Stimulated activated CD8-positive, alpha-beta memory T cell treated with anti-CD3 and anti-CD28 coated beads, Interleukin-4, amount 100 ng/mL, for 24 hours (primary cell): ENCODE measurements at regions not wholly inside any gene's neighbourhood (a gene's known extent, or its start where the extent isn't known, plus 50 kb on each side); places are given as distances from the start of the nearest gene placed in this dataset.
"Not testable (repeated sequence)": the region's sequence is repeated elsewhere in the genome, so short reads cannot be mapped to it uniquely, and the experiment has no call there.

ENCODE experiments used
- DNase-seq: peaks from one replicate; pipeline ENCODE4 v3.0.0-alpha.2; 2020; ENCODE audit warnings: low read depth

GRCh38 chr5:83001796-83002381 lies 75.3 kb downstream of the TMEM167A start:
- DNase-seq: no peak

- DNase-seq: no peak
Measured at GRCh38 chr5:83000922-83001321, 76.3 kb downstream of the TMEM167A start.

- no peak for DNase-seq
Measured at GRCh38 chr5:83000428-83000827, 76.8 kb downstream of the TMEM167A start.

GRCh38 chr5:82993416-82993815 lies 83.8 kb downstream of the TMEM167A start:
- DNase-seq: no peak

- DNase-seq: no peak
Measured at GRCh38 chr5:82992646-82993045, 84.5 kb downstream of the TMEM167A start.

GRCh38 chr5:82991678-82992323 lies 85.4 kb downstream of the TMEM167A start:
- DNase-seq: no peak

- no peak for DNase-seq
Measured at GRCh38 chr5:82991059-82991458, 86.1 kb downstream of the TMEM167A start.

GRCh38 chr5:82987188-82987587 lies 90.0 kb downstream of the TMEM167A start:
- DNase-seq: no peak

- DNase-seq: no peak
Measured at GRCh38 chr5:82986404-82986803, 90.8 kb downstream of the TMEM167A start.

- no peak for DNase-seq
Measured at GRCh38 chr5:82985763-82986162, 91.4 kb downstream of the TMEM167A start.

GRCh38 chr5:82984786-82985735 lies 92.1 kb downstream of the TMEM167A start:
- DNase-seq: no peak

GRCh38 chr5:82982846-82983245 lies 94.3 kb downstream of the TMEM167A start:
- DNase-seq: no peak

GRCh38 chr5:82976887-82977286 lies 100.3 kb downstream of the TMEM167A start:
- not testable (repeated sequence) for DNase-seq

GRCh38 chr5:82975812-82976211 lies 101.4 kb downstream of the TMEM167A start:
- DNase-seq: no peak

GRCh38 chr5:82975396-82975795 lies 101.8 kb downstream of the TMEM167A start:
- no peak for DNase-seq

GRCh38 chr5:82974346-82974745 lies 102.8 kb downstream of the TMEM167A start:
- DNase-seq: not testable (repeated sequence)

GRCh38 chr5:82971901-82972300 lies 105.3 kb downstream of the TMEM167A start:
- DNase-seq: no peak

GRCh38 chr5:82971034-82971806 lies 106.0 kb downstream of the TMEM167A start:
- DNase-seq: not testable (repeated sequence)

GRCh38 chr5:82969221-82969976 lies 107.8 kb downstream of the TMEM167A start:
- not testable (repeated sequence) for DNase-seq

GRCh38 chr5:82967072-82967471 lies 110.1 kb downstream of the TMEM167A start:
- DNase-seq: no peak

GRCh38 chr5:82959466-82959865 lies 117.7 kb downstream of the TMEM167A start:
- no peak for DNase-seq
